Glutamatergic neuron (in vitro differentiated cells): ENCODE measurements at regions not wholly inside any gene's neighbourhood (a gene's known extent, or its start where the extent isn't known, plus 50 kb on each side); places are given as distances from the start of the nearest gene placed in this dataset.

ENCODE experiments used
- DNase-seq: peaks from one replicate; pipeline ENCODE4 v3.0.0; 2022
- H3K27ac Mint-ChIP-seq: one replicate; pipeline ENCODE4 v1.8.0; 2020; ENCODE audit warnings: mild to moderate bottlenecking, mixed read lengths, inconsistent platforms; ENCODE audit not compliant: unreplicated experiment
- H3K27me3 Mint-ChIP-seq: one replicate; pipeline ENCODE4 v1.8.0; 2020; ENCODE audit warnings: mild to moderate bottlenecking, moderate library complexity, mixed read lengths, inconsistent platforms; ENCODE audit not compliant: unreplicated experiment
- H3K36me3 Mint-ChIP-seq: one replicate; pipeline ENCODE4 v1.8.0; 2020; ENCODE audit warnings: mild to moderate bottlenecking, mixed read lengths, inconsistent platforms; ENCODE audit not compliant: unreplicated experiment
- H3K4me1 Mint-ChIP-seq: one replicate; pipeline ENCODE4 v1.8.0; 2020; ENCODE audit warnings: mild to moderate bottlenecking, low read depth, mixed read lengths, inconsistent platforms; ENCODE audit not compliant: unreplicated experiment
- H3K4me3 Mint-ChIP-seq: one replicate; pipeline ENCODE4 v1.8.0; 2020; ENCODE audit warnings: mild to moderate bottlenecking, mixed read lengths, inconsistent platforms; ENCODE audit not compliant: unreplicated experiment
- H3K9me3 Mint-ChIP-seq: one replicate; pipeline ENCODE4 v1.8.0; 2020; ENCODE audit warnings: mild to moderate bottlenecking, moderate library complexity, mixed read lengths, inconsistent platforms; ENCODE audit not compliant: unreplicated experiment
- CTCF ChIP-seq: fragments of 200-600 bp; sonication (generic); IDR thresholded peaks from one replicate; pipeline ENCODE4 v1.5.0; 2021; ENCODE audit not compliant: partially characterized antibody, unreplicated experiment

- DNase-seq, result no peak
- Mint-ChIP-seq H3K4me1 (no peaks in the 10 kb centered on the region), H3K4me3 (no peak overlapping the region), H3K27me3 (no peaks in the 10 kb centered on the region), H3K9me3 (peaks cover 2% of the 10 kb centered on the region), H3K36me3 (peaks cover 6% of the 10 kb centered on the region), H3K27ac (no peak overlapping the region)
- TF ChIP-seq CTCF, result no peak
These were observed 866.7 kb upstream of the TMEM132C start for GRCh38 chr12:127400221-127400620.

- no peak for TF ChIP-seq CTCF
- peaks cover 2% of the 10 kb centered on the region for H3K9me3 Mint-ChIP-seq
- H3K27ac Mint-ChIP-seq, result no peak overlapping the region
- no peaks in the 10 kb centered on the region for H3K4me1 Mint-ChIP-seq
- no peak overlapping the region for H3K4me3 Mint-ChIP-seq
- peaks cover 6% of the 10 kb centered on the region for H3K36me3 Mint-ChIP-seq
- no peak for DNase-seq
- no peaks in the 10 kb centered on the region for H3K27me3 Mint-ChIP-seq
These were observed 866.0 kb upstream of the TMEM132C start for GRCh38 chr12:127401005-127401404.

GRCh38 chr12:127401536-127401935 lies 865.4 kb upstream of the TMEM132C start:
- DNase-seq, result no peak
- no peak overlapping the region for H3K27ac Mint-ChIP-seq
- no peak for TF ChIP-seq CTCF
- peaks cover 2% of the 10 kb centered on the region for H3K9me3 Mint-ChIP-seq
- no peak overlapping the region for H3K4me3 Mint-ChIP-seq
- no peaks in the 10 kb centered on the region for H3K4me1 Mint-ChIP-seq
- peaks cover 6% of the 10 kb centered on the region for H3K36me3 Mint-ChIP-seq
- no peaks in the 10 kb centered on the region for H3K27me3 Mint-ChIP-seq

- no peaks in the 10 kb centered on the region for H3K36me3 Mint-ChIP-seq
- no peak for TF ChIP-seq CTCF
- H3K27me3 Mint-ChIP-seq, result no peaks in the 10 kb centered on the region
- no peak for DNase-seq
- peaks cover 7% of the 10 kb centered on the region for H3K9me3 Mint-ChIP-seq
- H3K4me3 Mint-ChIP-seq, result no peak overlapping the region
- H3K4me1 Mint-ChIP-seq, result no peaks in the 10 kb centered on the region
- H3K27ac Mint-ChIP-seq, result no peak overlapping the region
These were observed 855.6 kb upstream of the TMEM132C start for GRCh38 chr12:127411166-127411915.

- Mint-ChIP-seq H3K9me3 (peaks cover 5% of the 10 kb centered on the region), H3K4me3 (no peak overlapping the region), H3K27me3 (no peaks in the 10 kb centered on the region), H3K27ac (no peak overlapping the region), H3K4me1 (no peaks in the 10 kb centered on the region), H3K36me3 (no peaks in the 10 kb centered on the region)
- TF ChIP-seq CTCF, result no peak
- no peak for DNase-seq
These were observed 855.0 kb upstream of the TMEM132C start for GRCh38 chr12:127411981-127412380.
